ENCODE measurements at regions not wholly inside any gene's neighbourhood (a gene's known extent, or its start where the extent isn't known, plus 50 kb on each side); places are given as distances from the start of the nearest gene placed in this dataset.

DNA sequence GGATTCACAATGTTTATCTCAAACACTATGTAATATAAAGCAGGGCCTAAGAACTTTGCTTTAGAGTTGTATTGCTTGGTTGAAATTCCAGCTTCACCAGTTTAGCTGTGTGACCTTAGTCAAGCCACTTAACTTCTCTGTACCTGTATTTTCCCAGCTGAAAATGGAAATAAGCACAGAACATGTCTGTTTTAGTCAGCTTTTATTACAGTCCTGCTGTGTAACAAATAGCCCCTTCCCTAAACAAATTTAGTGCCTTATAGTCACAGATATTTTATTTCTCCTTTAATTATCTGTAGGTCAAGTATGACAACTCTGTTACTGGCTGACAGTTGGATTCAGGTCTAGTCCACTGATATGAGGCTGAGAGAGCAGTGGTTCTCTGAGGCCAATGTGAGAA, 56.0 kb upstream of the JAG1 start:
- TF ChIP-seq CEBPB (IDR thresholded peaks at IDR 0.05; ENCODE audit: low read depth, low read length) (no peak), POLR2A (IDR thresholded peaks at IDR 0.05; ENCODE audit: low read depth, low read length) (no peak), RFX5 (IDR thresholded peaks at IDR 0.05; ENCODE audit: low read depth, low read length) (no peak), MXI1 (IDR thresholded peaks at IDR 0.05; ENCODE audit: borderline replicate concordance, low read depth, low read length) (no peak), RCOR1 (IDR thresholded peaks at IDR 0.05; ENCODE audit: insufficient replicate concordance, low read length) (no peak), SMC3 (IDR thresholded peaks at IDR 0.05; ENCODE audit: low read depth, low read length) (no peak), BHLHE40 (IDR thresholded peaks at IDR 0.05; ENCODE audit: low read depth, low read length) (no peak), MAFK (IDR thresholded peaks at IDR 0.05; ENCODE audit: low read depth, low read length) (no peak), MAZ (IDR thresholded peaks at IDR 0.05; ENCODE audit: borderline replicate concordance, low read depth, low read length) (no peak), CHD1 (IDR thresholded peaks at IDR 0.05; ENCODE audit: low read depth, low read length) (no peak), FOS (IDR thresholded peaks at IDR 0.05; ENCODE audit: low read depth, low read length) (no peak), RAD21 (IDR thresholded peaks at IDR 0.05; ENCODE audit: low read length) (no peak), NFE2L2 (IDR thresholded peaks at IDR 0.05; ENCODE audit: low read depth, low read length) (no peak)
- TF ChIP-seq, protein P1, sequence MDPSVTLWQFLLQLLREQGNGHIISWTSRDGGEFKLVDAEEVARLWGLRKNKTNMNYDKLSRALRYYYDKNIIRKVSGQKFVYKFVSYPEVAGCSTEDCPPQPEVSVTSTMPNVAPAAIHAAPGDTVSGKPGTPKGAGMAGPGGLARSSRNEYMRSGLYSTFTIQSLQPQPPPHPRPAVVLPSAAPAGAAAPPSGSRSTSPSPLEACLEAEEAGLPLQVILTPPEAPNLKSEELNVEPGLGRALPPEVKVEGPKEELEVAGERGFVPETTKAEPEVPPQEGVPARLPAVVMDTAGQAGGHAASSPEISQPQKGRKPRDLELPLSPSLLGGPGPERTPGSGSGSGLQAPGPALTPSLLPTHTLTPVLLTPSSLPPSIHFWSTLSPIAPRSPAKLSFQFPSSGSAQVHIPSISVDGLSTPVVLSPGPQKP (IDR thresholded peaks at IDR 0.05; ENCODE audit: borderline replicate concordance, low read depth, low read length): no peak
- TF ChIP-seq, protein P2, sequence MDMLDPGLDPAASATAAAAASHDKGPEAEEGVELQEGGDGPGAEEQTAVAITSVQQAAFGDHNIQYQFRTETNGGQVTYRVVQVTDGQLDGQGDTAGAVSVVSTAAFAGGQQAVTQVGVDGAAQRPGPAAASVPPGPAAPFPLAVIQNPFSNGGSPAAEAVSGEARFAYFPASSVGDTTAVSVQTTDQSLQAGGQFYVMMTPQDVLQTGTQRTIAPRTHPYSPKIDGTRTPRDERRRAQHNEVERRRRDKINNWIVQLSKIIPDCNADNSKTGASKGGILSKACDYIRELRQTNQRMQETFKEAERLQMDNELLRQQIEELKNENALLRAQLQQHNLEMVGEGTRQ (IDR thresholded peaks at IDR 0.05; ENCODE audit: low read depth, low read length): no peak
- TF ChIP-seq, protein P3, sequence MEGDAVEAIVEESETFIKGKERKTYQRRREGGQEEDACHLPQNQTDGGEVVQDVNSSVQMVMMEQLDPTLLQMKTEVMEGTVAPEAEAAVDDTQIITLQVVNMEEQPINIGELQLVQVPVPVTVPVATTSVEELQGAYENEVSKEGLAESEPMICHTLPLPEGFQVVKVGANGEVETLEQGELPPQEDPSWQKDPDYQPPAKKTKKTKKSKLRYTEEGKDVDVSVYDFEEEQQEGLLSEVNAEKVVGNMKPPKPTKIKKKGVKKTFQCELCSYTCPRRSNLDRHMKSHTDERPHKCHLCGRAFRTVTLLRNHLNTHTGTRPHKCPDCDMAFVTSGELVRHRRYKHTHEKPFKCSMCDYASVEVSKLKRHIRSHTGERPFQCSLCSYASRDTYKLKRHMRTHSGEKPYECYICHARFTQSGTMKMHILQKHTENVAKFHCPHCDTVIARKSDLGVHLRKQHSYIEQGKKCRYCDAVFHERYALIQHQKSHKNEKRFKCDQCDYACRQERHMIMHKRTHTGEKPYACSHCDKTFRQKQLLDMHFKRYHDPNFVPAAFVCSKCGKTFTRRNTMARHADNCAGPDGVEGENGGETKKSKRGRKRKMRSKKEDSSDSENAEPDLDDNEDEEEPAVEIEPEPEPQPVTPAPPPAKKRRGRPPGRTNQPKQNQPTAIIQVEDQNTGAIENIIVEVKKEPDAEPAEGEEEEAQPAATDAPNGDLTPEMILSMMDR (conservative IDR thresholded peaks at IDR 0.05; ENCODE audit: low read depth, low read length): no peak
- ChIA-PET POLR2A (ENCODE audit: unreplicated experiment) (no interaction called here), CTCF (no interaction called here)
- Histone ChIP-seq H3K27ac (ENCODE audit: insufficient read depth, low read length) (no peak overlapping the region), H3K9me1 (ENCODE audit: insufficient read depth, low read length) (peaks cover 8% of the 10 kb centered on the region; the same call in 1 of the 2 replicates), H2BK5ac (ENCODE audit: low read depth, low read length, poor library complexity, severe bottlenecking) (no peak overlapping the region), H3K79me1 (ENCODE audit: low read depth in 1 of 2, low read length in 2 of 2) (no peaks in the 10 kb centered on the region), H4K91ac (ENCODE audit: insufficient read depth, low read depth, low read length) (peak overlapping the region; percentile 17; the same call in 1 of the 2 replicates), H4K20me1 (ENCODE audit: insufficient read depth, low read length) (no peaks in the 10 kb centered on the region), H3K36me3 (ENCODE audit: control insufficient read depth, insufficient read depth, low read length) (no peaks in the 10 kb centered on the region; the same call in 1 of the 2 replicates), H2AK9ac (replicated peaks; ENCODE audit: low read depth, low read length, poor library complexity) (no peak overlapping the region), H2AK5ac (ENCODE audit: low read depth, low read length) (peak overlapping the region; percentile 54; the same call in 1 of the 2 replicates), H2AFZ (replicated peaks; ENCODE audit: low read length, poor library complexity) (no peak overlapping the region), H3K23ac (ENCODE audit: low read depth, low read length) (no peak overlapping the region), H3K4me1 (ENCODE audit: control insufficient read depth, insufficient read depth, low read length) (peaks cover 12% of the 10 kb centered on the region), H3K9ac (ENCODE audit: low read depth, low read length) (no peak overlapping the region), H3K27me3 (ENCODE audit: control insufficient read depth, insufficient read depth, low read length) (no peaks in the 10 kb centered on the region), H3K4ac (ENCODE audit: low read depth, low read length) (no peak overlapping the region; the same call in 1 of the 2 replicates), H3K4me2 (ENCODE audit: low read depth, low read length) (no peak overlapping the region), H2BK120ac (ENCODE audit: low read depth, low read length) (peak overlapping the region; percentile 58), H3K18ac (ENCODE audit: low read depth, low read length) (peak overlapping the region; percentile 51; the same call in 1 of the 2 replicates), H3K4me3 (ENCODE audit: insufficient read depth, low read depth, low read length) (no peak overlapping the region), H3K14ac (replicated peaks; ENCODE audit: low read depth, low read length) (no peak overlapping the region), H3K56ac (ENCODE audit: extremely low read depth, insufficient read depth, low read length) (no peak overlapping the region), H4K5ac (ENCODE audit: low read depth, low read length) (no peak overlapping the region), H3K9me3 (ENCODE audit: control insufficient read depth, insufficient read depth, low read length) (no peaks in the 10 kb centered on the region), H2BK15ac (ENCODE audit: low read depth, low read length) (peak overlapping the region; percentile 53; the same call in 1 of the 3 replicates), H2BK20ac (ENCODE audit: low read depth, low read length) (peak overlapping the region; percentile 54), H4K8ac (ENCODE audit: low read depth in 2 of 2, low read length in 2 of 2) (no peak overlapping the region)
- in situ Hi-C loops (cut with MboI; ENCODE audit: low sequenced_read_pairs) (no loop called here), dilution Hi-C loops (cut with HindIII; ENCODE audit: low sequenced_read_pairs, unreplicated experiment) (no loop called here), intact Hi-C loops (cut with micrococcal nuclease) (no loop called here)
- ATAC-seq (ENCODE audit: low read depth) (no peak), DNase-seq (no peak)
- BruUV-seq (replicated peaks): no TSS peak
